Epithelial cell of proximal tubule (primary cell): ENCODE measurements at regions not wholly inside any gene's neighbourhood (a gene's known extent, or its start where the extent isn't known, plus 50 kb on each side); places are given as distances from the start of the nearest gene placed in this dataset.

ENCODE experiments used
- DNase-seq: peaks from one replicate; pipeline ENCODE4 v3.0.0-alpha.2; 2011; ENCODE audit warnings: low read depth
- H3K4me3 ChIP-seq: 2 replicates; pipeline ENCODE4 v1.5.1; 2011; ENCODE audit warnings: low read depth, mild to moderate bottlenecking, low read length
- TF ChIP-seq, protein P1 (sequence below): conservative IDR thresholded peaks from 2 replicates; pipeline ENCODE4 v1.5.1; 2012; ENCODE audit warnings: low read depth, mild to moderate bottlenecking, low read length

DNA sequence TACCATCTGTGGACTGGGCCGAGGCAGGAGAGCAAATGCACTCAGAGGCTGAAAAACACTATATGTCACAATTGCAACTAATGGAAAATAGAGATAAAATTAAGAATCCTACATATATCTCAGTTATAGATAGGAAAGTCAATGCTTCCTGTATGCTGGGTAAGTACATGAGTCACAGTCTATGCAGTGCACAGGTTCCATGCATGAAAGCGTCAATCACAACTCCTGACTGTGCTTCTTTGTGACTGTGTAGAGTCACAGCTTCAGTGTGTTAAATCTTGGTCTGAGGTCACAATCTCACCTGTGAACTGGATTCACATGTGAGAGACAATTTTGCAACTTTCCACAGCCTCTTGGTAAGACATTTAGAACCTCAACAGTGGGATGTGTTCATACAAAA lies 247.2 kb downstream of the RPS4Y2 start:
- TF ChIP-seq, protein P1, sequence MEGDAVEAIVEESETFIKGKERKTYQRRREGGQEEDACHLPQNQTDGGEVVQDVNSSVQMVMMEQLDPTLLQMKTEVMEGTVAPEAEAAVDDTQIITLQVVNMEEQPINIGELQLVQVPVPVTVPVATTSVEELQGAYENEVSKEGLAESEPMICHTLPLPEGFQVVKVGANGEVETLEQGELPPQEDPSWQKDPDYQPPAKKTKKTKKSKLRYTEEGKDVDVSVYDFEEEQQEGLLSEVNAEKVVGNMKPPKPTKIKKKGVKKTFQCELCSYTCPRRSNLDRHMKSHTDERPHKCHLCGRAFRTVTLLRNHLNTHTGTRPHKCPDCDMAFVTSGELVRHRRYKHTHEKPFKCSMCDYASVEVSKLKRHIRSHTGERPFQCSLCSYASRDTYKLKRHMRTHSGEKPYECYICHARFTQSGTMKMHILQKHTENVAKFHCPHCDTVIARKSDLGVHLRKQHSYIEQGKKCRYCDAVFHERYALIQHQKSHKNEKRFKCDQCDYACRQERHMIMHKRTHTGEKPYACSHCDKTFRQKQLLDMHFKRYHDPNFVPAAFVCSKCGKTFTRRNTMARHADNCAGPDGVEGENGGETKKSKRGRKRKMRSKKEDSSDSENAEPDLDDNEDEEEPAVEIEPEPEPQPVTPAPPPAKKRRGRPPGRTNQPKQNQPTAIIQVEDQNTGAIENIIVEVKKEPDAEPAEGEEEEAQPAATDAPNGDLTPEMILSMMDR, result no peak
- no peak overlapping the region for H3K4me3 ChIP-seq
- DNase-seq, result no peak

DNA sequence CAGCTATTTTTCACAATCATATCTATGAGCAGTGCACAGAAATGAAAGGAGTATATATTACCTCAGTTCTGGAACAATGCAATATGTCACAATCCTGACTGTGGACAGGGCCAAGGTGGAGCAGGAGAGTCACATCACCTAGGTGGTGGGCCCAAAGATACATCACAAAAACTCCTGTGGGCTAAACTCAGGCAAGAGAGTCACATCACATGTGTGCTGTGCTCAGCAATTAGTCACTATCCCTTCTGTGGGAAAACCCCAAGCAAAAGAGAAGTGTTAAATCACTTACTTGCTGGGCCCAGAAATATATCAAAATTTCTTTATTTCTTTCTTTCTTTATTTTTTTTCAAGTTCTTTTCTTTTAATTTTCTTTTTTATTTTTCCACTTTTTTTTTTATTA lies 249.6 kb downstream of the RPS4Y2 start:
- TF ChIP-seq, protein P1, result no peak
- no peak for DNase-seq
- H3K4me3 ChIP-seq, result no peak overlapping the region

DNA sequence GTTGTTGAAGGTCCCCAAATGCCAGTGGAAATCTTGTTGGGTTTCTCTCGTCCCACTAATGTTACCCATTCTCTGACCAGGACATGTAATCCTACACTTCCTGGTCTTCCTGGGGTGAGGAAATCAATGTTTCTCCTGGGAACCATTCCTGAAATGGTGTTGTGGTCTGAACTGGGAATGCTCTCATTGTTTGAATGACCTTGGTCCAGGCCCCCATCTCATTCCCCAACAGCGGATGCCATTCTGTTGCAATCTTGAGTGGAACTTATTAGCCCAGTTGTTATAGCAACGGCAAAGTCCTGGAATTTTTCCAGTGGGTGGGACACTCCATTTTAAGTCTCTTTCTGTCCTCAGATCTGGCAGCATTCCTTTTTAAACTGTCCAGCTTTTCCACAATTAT lies 265.9 kb downstream of the RPS4Y2 start:
- no peak for DNase-seq
- TF ChIP-seq, protein P1, result no peak
- no peak overlapping the region for H3K4me3 ChIP-seq

DNA sequence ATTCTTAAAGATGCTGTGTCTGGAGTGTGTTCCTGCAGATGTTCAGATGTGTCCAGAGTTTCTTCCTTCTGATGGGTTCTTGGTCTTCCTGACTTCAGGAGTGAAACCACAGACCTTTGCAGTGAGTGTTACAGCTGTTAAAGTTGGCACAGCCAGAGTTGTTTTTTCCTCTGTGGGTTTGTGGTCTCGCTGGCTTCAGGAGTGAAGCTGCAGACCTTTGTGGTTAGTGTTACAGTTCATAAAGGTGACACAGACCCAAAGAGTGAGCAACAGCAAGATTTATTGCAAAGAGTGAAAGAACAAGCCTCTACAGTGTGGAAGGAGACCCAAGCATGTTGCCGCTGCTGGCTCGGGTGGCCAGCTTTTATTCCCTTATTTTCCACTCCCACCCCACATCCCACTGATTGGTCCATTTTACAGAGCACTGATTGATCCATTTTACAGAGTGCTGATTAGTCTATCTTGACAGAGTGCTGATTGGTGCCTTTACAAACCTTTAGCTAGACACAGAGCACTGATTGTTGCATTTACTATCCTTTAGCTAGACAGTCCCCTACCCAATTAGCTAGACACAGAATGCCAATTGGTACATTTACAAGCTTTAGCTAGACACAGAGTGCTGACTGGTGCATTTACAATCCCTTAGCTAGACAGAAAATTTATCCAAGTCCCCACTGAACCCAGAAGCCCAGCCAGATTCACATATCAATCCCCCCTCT lies 266.6 kb downstream of the RPS4Y2 start:
- no peak for DNase-seq
- H3K4me3 ChIP-seq, result no peak overlapping the region
- TF ChIP-seq, protein P1, result no peak

DNA sequence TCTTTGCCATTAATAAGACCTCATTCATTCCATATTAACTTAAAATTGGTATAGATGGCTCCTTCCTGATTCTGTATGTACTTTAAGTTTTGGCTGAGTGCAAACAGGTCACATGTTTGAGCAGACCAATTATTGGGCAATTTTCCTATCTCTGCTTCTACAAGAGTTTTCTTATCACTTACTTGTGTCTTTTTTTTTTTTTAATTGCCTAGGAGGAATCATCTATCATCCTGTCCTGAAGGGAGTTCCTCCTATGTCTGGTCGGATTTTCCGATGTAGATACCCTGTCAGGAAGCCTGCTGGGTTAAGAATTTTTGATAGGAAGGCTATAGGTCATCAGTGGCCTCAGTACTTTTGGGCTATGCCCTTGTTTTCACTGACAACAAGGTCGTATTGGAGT lies 268.0 kb downstream of the RPS4Y2 start:
- TF ChIP-seq, protein P1, result no peak
- no peak overlapping the region for H3K4me3 ChIP-seq
- no peak for DNase-seq

DNA sequence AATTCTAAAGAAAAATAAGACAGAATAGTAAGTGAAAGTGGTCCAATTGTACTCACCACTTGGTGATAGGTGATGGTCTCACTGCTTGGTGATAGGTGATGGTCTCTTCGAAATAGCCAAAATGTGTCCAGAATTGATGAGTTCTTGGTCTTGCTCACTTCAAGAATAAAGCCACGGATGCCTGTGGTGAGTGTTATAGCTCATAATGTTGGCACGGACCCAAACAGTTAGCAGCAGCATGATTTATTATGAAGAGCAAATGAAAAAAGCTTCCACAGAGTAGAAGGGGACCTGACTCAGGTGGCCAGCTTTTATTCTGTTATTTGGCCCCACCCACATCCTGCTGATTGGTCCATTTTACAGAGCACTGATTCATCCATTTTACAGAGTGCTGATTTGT lies 272.6 kb downstream of the RPS4Y2 start:
- DNase-seq, result no peak
- TF ChIP-seq, protein P1, result no peak
- no peak overlapping the region for H3K4me3 ChIP-seq

DNA sequence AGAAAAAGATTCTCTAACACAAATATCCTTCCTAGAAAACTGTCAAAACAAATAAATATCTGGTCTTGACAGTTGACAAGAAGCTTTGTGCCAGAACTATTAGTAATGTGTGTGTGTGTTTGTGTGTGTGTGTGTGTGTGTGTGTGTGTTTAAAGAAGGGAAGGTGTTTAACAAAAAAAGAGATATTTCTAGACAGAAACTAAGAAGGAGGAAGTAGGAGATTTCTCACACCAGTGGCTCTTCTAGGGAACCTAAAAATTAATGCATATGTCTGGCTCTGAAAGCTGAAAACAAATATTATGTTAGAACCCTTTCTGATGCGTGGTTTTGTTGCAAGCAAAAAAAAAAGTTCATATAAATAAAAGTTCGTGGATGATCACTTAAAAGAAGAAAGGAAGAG lies 277.5 kb downstream of the RPS4Y2 start:
- no peak for DNase-seq
- TF ChIP-seq, protein P1, result no peak
- H3K4me3 ChIP-seq, result no peak overlapping the region
